ENCODE measurements at regions not wholly inside any gene's neighbourhood (a gene's known extent, or its start where the extent isn't known, plus 50 kb on each side); places are given as distances from the start of the nearest gene placed in this dataset.

- TF ChIP-seq CTCF (conservative IDR thresholded peaks at IDR 0.05; ENCODE audit: low read depth, low read length) = no peak
- no peak for TF ChIP-seq EZH2 (IDR thresholded peaks at IDR 0.05; ENCODE audit: borderline replicate concordance, low read depth, low read length, poor library complexity, severe bottlenecking)
Measured at GRCh38 chr2:138435701-138436100, 65.9 kb upstream of the SPOPL start.
